Prostate gland (tissue), 2 donors: ENCODE measurements at regions not wholly inside any gene's neighbourhood (a gene's known extent, or its start where the extent isn't known, plus 50 kb on each side); places are given as distances from the start of the nearest gene placed in this dataset.

Experiments
- DNase-seq: peaks from one replicate; pipeline ENCODE4 v3.0.0-alpha.2; 2019; ENCODE audit warnings: low spot score
- H3K27ac ChIP-seq, 2 donors: fragments of 200-600 bp; sonication (generic); 2 replicates each; pipeline ENCODE4 v1.5.1; 2017 to 2019
- H3K27me3 ChIP-seq: fragments of 200-600 bp; sonication (generic); replicated peaks from 2 replicates; pipeline ENCODE4 v1.5.1; 2019; ENCODE audit not compliant: insufficient read depth
- H3K36me3 ChIP-seq, 2 donors: fragments of 200-600 bp; sonication (generic); 1 replicate in 1 of 2; 2 replicates in 1 of 2; pipeline versions ENCODE4 v1.5.1 to v1.8.1; 2017 to 2019
- H3K4me1 ChIP-seq: fragments of 200-600 bp; sonication (generic); replicated peaks from 2 replicates; pipeline ENCODE4 v1.5.1; 2019
- H3K4me3 ChIP-seq, 2 donors: fragments of 200-600 bp; sonication (generic); 2 replicates each; pipeline ENCODE4 v1.5.1; 2017 to 2019
- H3K9me3 ChIP-seq: fragments of 200-600 bp; sonication (generic); 2 replicates; pipeline ENCODE4 v1.5.1; 2017
- POLR2A ChIP-seq: fragments of 450-650 bp; IDR thresholded peaks from one replicate; pipeline ENCODE4 v1.6.1; 2016; ENCODE audit warnings: antibody characterized with exemption, mild to moderate bottlenecking
- POLR2AphosphoS5 ChIP-seq: sonication (generic); formaldehyde crosslinking; IDR thresholded peaks from one replicate; pipeline ENCODE4 v1.6.1; 2017; ENCODE audit warnings: antibody characterized with exemption
- WGBS: methylation state at CpG from one replicate; pipeline ENCODE4 v1.1.5; 2018; 5-methylcytosine and 5-hydroxymethylcytosine counted together
- intact Hi-C: fragments of 100-400 bp; cut with DNase I; formaldehyde crosslinking; loops from one replicate; pipeline ENCODE4 v1.14.2; 2022
- TF ChIP-seq, protein P1 (sequence below), 4 experiments: fragments of 200-600 bp in 2 of 4; fragments of 450-650 bp in 2 of 4; sonication (generic) in 2 of 4; IDR thresholded peaks; 1 replicate in 3 of 4; 2 replicates in 1 of 4; pipeline ENCODE4 v1.5.1; 2016 to 2019; ENCODE audit warnings: antibody characterized with exemption in 4 of 4, mild to moderate bottlenecking in 2 of 4, moderate library complexity in 2 of 4

DNA sequence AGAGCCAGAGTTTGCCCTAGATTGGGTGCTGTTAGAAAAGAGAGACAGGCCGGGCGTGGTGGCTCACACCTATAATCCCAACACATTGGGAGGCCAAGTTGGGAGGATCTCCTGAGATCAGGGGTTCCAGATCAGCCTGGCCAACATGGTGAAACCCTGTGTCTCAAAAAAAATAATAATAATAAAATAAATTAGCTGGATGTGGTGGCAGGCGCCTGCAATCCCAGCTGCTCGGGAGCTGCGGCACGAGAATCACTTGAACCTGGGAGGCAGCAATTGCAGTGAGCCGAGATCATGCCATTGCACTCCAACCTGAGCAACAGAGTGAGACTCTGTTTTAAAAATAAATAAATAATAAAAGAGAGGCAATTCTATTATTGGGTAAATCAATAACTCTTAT is 199.2 kb upstream of the GUCY1A2 start:
- no peaks in the 10 kb centered on the region for H3K27me3 ChIP-seq
- H3K4me1 ChIP-seq = no peaks in the 10 kb centered on the region
- no peaks in the 10 kb centered on the region for H3K36me3 ChIP-seq
- H3K4me3 ChIP-seq = no peak overlapping the region
- 95% methylated on average over 7 of the region's 7 CpGs for WGBS
- TF ChIP-seq, protein P1, sequence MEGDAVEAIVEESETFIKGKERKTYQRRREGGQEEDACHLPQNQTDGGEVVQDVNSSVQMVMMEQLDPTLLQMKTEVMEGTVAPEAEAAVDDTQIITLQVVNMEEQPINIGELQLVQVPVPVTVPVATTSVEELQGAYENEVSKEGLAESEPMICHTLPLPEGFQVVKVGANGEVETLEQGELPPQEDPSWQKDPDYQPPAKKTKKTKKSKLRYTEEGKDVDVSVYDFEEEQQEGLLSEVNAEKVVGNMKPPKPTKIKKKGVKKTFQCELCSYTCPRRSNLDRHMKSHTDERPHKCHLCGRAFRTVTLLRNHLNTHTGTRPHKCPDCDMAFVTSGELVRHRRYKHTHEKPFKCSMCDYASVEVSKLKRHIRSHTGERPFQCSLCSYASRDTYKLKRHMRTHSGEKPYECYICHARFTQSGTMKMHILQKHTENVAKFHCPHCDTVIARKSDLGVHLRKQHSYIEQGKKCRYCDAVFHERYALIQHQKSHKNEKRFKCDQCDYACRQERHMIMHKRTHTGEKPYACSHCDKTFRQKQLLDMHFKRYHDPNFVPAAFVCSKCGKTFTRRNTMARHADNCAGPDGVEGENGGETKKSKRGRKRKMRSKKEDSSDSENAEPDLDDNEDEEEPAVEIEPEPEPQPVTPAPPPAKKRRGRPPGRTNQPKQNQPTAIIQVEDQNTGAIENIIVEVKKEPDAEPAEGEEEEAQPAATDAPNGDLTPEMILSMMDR (IDR thresholded peaks at IDR 0.05) = no peak
- no peak for TF ChIP-seq POLR2A
- TF ChIP-seq POLR2AphosphoS5 = no peak
- H3K9me3 ChIP-seq = no peaks in the 10 kb centered on the region
- intact Hi-C loops = no loop called here
- DNase-seq = no peak
- no peak overlapping the region for H3K27ac ChIP-seq

GRCh38 chr11:107215010-107215409 is 196.7 kb upstream of the GUCY1A2 start:
- Histone ChIP-seq H3K27ac (no peak overlapping the region), H3K9me3 (no peaks in the 10 kb centered on the region), H3K36me3 (no peaks in the 10 kb centered on the region), H3K4me3 (no peak overlapping the region), H3K27me3 (no peaks in the 10 kb centered on the region), H3K4me1 (no peaks in the 10 kb centered on the region)
- TF ChIP-seq, protein P1 (IDR thresholded peaks at IDR 0.05) = no peak
- no peak for TF ChIP-seq POLR2AphosphoS5
- no peak for DNase-seq
- 29% methylated on average over 2 of the region's 2 CpGs for WGBS
- intact Hi-C loops = no loop called here

DNA sequence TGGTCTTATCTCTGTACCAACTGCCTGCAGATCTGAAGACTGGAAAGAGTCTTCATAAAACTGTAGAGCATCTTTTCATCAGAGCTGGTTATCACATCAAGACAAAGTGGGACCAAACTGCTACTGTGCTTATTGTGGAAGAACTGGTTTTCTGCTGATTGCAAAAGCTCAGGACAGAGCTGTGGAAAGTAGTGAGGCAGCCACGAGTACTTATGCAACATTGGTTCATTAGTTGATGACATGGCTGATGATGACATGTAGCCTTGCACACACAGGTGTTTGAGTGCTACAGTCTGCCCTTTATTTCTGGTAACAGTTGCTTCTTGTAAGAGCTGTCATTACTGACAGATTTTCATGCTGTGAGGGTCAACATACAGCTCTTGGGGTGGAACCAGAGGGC is 185.4 kb upstream of the GUCY1A2 start:
- Histone ChIP-seq H3K27ac (no peak overlapping the region), H3K9me3 (no peaks in the 10 kb centered on the region), H3K4me3 (no peak overlapping the region), H3K36me3 (no peaks in the 10 kb centered on the region), H3K27me3 (no peaks in the 10 kb centered on the region), H3K4me1 (no peaks in the 10 kb centered on the region)
- 40% methylated on average over 1 of the region's 1 CpG for WGBS
- intact Hi-C loops = no loop called here
- TF ChIP-seq POLR2A = no peak
- no peak for TF ChIP-seq POLR2AphosphoS5
- TF ChIP-seq, protein P1 (IDR thresholded peaks at IDR 0.05) = no peak
- no peak for DNase-seq

DNA sequence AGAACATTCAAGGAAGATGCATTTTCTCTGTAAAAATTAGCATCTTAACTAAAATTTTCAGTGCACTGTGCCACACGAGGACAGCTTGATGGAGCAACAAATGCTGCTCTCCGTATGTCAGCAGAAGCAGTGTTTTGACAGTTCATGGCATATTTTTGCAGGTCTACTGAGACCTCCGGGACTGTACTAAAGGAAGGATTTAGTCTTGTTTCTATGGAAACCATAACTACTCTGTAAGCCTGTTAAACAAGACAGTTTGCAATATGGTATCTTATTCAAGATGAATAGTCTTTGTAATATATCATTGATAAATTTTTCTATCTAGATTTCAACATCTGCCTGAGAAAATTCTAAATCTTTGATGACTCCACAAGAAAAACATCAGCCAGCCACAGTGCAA is 184.0 kb upstream of the GUCY1A2 start:
- intact Hi-C loops = no loop called here
- H3K9me3 ChIP-seq = no peaks in the 10 kb centered on the region
- no peaks in the 10 kb centered on the region for H3K36me3 ChIP-seq
- no peak for DNase-seq
- WGBS = 33% methylated on average over 3 of the region's 3 CpGs
- H3K27ac ChIP-seq = no peak overlapping the region
- no peaks in the 10 kb centered on the region for H3K27me3 ChIP-seq
- TF ChIP-seq, protein P1 (IDR thresholded peaks at IDR 0.05) = no peak
- TF ChIP-seq POLR2A (no peak), POLR2AphosphoS5 (no peak)
- no peak overlapping the region for H3K4me3 ChIP-seq
- no peaks in the 10 kb centered on the region for H3K4me1 ChIP-seq

DNA sequence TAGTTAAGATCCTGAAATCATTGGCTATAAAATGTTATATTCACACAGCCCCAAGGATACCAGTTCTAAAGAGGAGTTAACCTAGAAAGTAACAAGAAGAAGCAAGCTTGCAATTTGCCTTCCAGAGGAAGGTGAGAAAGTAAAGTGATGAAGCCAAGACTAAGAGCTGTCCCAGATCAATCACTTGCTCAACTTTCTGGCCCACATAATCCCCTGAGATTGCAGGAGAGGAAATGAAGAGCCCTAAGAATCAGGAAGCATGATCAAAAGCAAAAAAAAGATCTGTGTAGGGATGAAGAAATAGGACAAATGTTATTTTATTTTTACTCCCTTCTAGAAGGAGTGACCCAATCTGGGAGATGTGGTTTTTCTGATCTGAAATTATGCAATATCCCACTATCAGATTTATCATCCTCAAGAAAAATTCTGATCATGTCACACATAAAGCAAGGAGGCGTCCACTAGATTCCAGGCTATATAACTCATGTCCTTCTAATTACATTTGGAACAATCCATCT is 180.3 kb upstream of the GUCY1A2 start:
- Histone ChIP-seq H3K4me3 (no peak overlapping the region), H3K27ac (no peak overlapping the region), H3K36me3 (no peaks in the 10 kb centered on the region), H3K9me3 (no peaks in the 10 kb centered on the region), H3K27me3 (peaks cover 2% of the 10 kb centered on the region), H3K4me1 (no peaks in the 10 kb centered on the region)
- intact Hi-C loops = no loop called here
- WGBS = 83% methylated on average over 1 of the region's 1 CpG
- no peak for DNase-seq
- no peak for TF ChIP-seq POLR2A
- TF ChIP-seq, protein P1 (IDR thresholded peaks at IDR 0.05) = no peak
- no peak for TF ChIP-seq POLR2AphosphoS5
